H1 (cell line): ENCODE measurements at regions not wholly inside any gene's neighbourhood (a gene's known extent, or its start where the extent isn't known, plus 50 kb on each side); places are given as distances from the start of the nearest gene placed in this dataset.

ENCODE experiments used
- CTCF ChIA-PET: fragments of 300-600 bp; sonication (Branson Sonifier 250); formaldehyde crosslinking; loops from one replicate; lab custom pipeline; 2021; ENCODE audit not compliant: partially characterized antibody; lab: Charles Lee
- POLR2A ChIA-PET: fragments of 300-600 bp; sonication (Branson Sonifier 250); formaldehyde crosslinking; loops from one replicate; lab custom pipeline; 2021; ENCODE audit warnings: inconsistent platforms; ENCODE audit not compliant: partially characterized antibody; lab: Charles Lee
- DNase-seq, 2 experiments: peaks; one replicate each; pipeline versions ENCODE4 v3.0.0 to v3.0.0-alpha.2; 2010 to 2022; ENCODE audit warnings: low spot score in 2 of 2, low read depth in 1 of 2, mixed read lengths in 1 of 2
- FAIRE-seq: peaks from 2 replicates; lab custom pipeline; 2011; peaks lifted over from hg19 to GRCh38; lab: Jason Lieb, UNC
- H2AFZ ChIP-seq: 2 replicates; pipeline ENCODE4 v1.8.1; 2012; ENCODE audit warnings: low read length, inconsistent platforms
- H2AK5ac ChIP-seq: 2 replicates; pipeline ENCODE4 v1.6.1; 2013; ENCODE audit warnings: low read depth, low read length
- H2BK120ac ChIP-seq: replicated peaks from 2 replicates; pipeline ENCODE3; 2013; ENCODE audit warnings: low read depth, low read length, inconsistent platforms
- H2BK12ac ChIP-seq: 2 replicates; pipeline ENCODE4 v1.6.1; 2013; ENCODE audit warnings: low read depth, low read length
- H2BK15ac ChIP-seq: 2 replicates; pipeline ENCODE4 v1.6.1; 2013; ENCODE audit warnings: low read length
- H2BK20ac ChIP-seq: 2 replicates; pipeline ENCODE4 v1.6.1; 2013; ENCODE audit warnings: low read length
- H2BK5ac ChIP-seq: 2 replicates; pipeline ENCODE4 v1.6.1; 2013; ENCODE audit warnings: low read depth, low read length
- H3K14ac ChIP-seq: 2 replicates; pipeline ENCODE4 v1.6.1; 2013; ENCODE audit warnings: inconsistent platforms; ENCODE audit not compliant: insufficient read length
- H3K18ac ChIP-seq: 2 replicates; pipeline ENCODE4 v1.6.1; 2013; ENCODE audit warnings: low read length; ENCODE audit errors: extremely low read depth
- H3K23ac ChIP-seq: 2 replicates; pipeline ENCODE4 v1.6.1; 2013; ENCODE audit warnings: inconsistent platforms; ENCODE audit not compliant: insufficient read length
- H3K23me2 ChIP-seq: 2 replicates; pipeline ENCODE4 v1.6.1; 2013; ENCODE audit warnings: low read depth, low read length
- H3K27ac ChIP-seq: 2 replicates; pipeline ENCODE4 v1.6.1; 2011; ENCODE audit warnings: low read depth, low read length, inconsistent platforms
- H3K27me3 ChIP-seq, 4 experiments: replicated peaks in 1 of 4; 1 replicate in 1 of 4; 2 replicates in 3 of 4; pipeline versions ENCODE4 v1.6.1 to v1.8.1; 2011 to 2013; ENCODE audit warnings: low read length in 3 of 4, mild to moderate bottlenecking in 3 of 4, inconsistent platforms in 2 of 4, mixed read lengths in 2 of 4, moderate library complexity in 1 of 4; ENCODE audit not compliant: control insufficient read depth in 3 of 4, insufficient read depth in 3 of 4; ENCODE audit errors: extremely low read depth in 1 of 4
- H3K36me3 ChIP-seq, 4 experiments: 2 replicates each; pipeline versions ENCODE4 v1.6.1 to v1.8.1; 2011 to 2013; ENCODE audit warnings: mild to moderate bottlenecking in 4 of 4, low read length in 3 of 4, moderate library complexity in 2 of 4, control low read depth in 1 of 4, inconsistent platforms in 1 of 4; ENCODE audit not compliant: insufficient read depth in 4 of 4, control insufficient read depth in 2 of 4
- H3K4ac ChIP-seq: replicated peaks from 2 replicates; pipeline ENCODE3; 2013; ENCODE audit warnings: low read length, low read depth, mixed read lengths, inconsistent platforms; ENCODE audit not compliant: insufficient read length
- H3K4me1 ChIP-seq, 4 experiments: replicated peaks in 1 of 4; 1 replicate in 1 of 4; 2 replicates in 3 of 4; pipeline versions ENCODE4 v1.6.1 to v1.8.1; 2011 to 2013; ENCODE audit warnings: low read length in 3 of 4, inconsistent platforms in 2 of 4, mixed read lengths in 1 of 4; ENCODE audit not compliant: insufficient read depth in 4 of 4, control insufficient read depth in 3 of 4
- H3K4me2 ChIP-seq, 2 experiments: 2 replicates each; pipeline versions ENCODE4 v1.6.1 to v1.8.1; 2011 to 2013; ENCODE audit warnings: low read depth in 2 of 2, low read length in 2 of 2, control low read depth in 1 of 2, inconsistent platforms in 1 of 2, mild to moderate bottlenecking in 1 of 2; ENCODE audit not compliant: insufficient read depth in 1 of 2
- H3K4me3 ChIP-seq, 4 experiments: fragments of 200-600, 300-600 bp in 1 of 4; sonication (generic), shearing (Covaris generic), sonication (Bioruptor Twin) in 1 of 4; 2 replicates each; pipeline versions ENCODE4 v1.5.1 to v1.8.1; 2011 to 2016; ENCODE audit warnings: low read length in 4 of 4, low read depth in 3 of 4, control low read depth in 2 of 4, inconsistent platforms in 2 of 4, mild to moderate bottlenecking in 2 of 4, mixed read lengths in 1 of 4, moderate library complexity in 1 of 4; ENCODE audit not compliant: insufficient read depth in 2 of 4; ENCODE audit errors: extremely low read depth in 1 of 4
- H3K56ac ChIP-seq: replicated peaks from 2 replicates; pipeline ENCODE3; 2013; ENCODE audit warnings: low read depth, mild to moderate bottlenecking, mixed read lengths, low read length, inconsistent platforms; ENCODE audit not compliant: insufficient read length
- H3K79me1 ChIP-seq: 2 replicates; pipeline ENCODE4 v1.6.1; 2013; ENCODE audit warnings: low read depth, low read length, control low read depth
- H3K79me2 ChIP-seq, 2 experiments: 2 replicates each; pipeline versions ENCODE4 v1.6.1 to v1.8.1; 2012 to 2013; ENCODE audit warnings: low read length in 2 of 2, mild to moderate bottlenecking in 2 of 2, inconsistent platforms in 1 of 2; ENCODE audit not compliant: insufficient read depth in 2 of 2, control insufficient read depth in 1 of 2
- H3K9ac ChIP-seq, 4 experiments: replicated peaks in 1 of 4; 1 replicate in 1 of 4; 2 replicates in 3 of 4; pipeline versions ENCODE4 v1.6.1 to v1.8.1; 2011 to 2013; ENCODE audit warnings: low read depth in 3 of 4, low read length in 3 of 4, control low read depth in 2 of 4, mild to moderate bottlenecking in 2 of 4, moderate library complexity in 2 of 4, inconsistent platforms in 1 of 4; ENCODE audit errors: extremely low read depth in 1 of 4
- H3K9me3 ChIP-seq, 2 experiments: 2 replicates each; pipeline versions ENCODE4 v1.6.1 to v1.8.1; 2012 to 2013; ENCODE audit warnings: mild to moderate bottlenecking in 2 of 2, moderate library complexity in 2 of 2, control low read depth in 1 of 2, inconsistent platforms in 1 of 2, low read depth in 1 of 2, low read length in 1 of 2, mixed read lengths in 1 of 2; ENCODE audit not compliant: insufficient read depth in 2 of 2
- H4K20me1 ChIP-seq, 2 experiments: replicated peaks in 1 of 2; 2 replicates each; pipeline versions ENCODE3 to v1.8.1; 2011 to 2013; ENCODE audit warnings: inconsistent platforms in 2 of 2, low read length in 2 of 2, mild to moderate bottlenecking in 1 of 2; ENCODE audit not compliant: insufficient read depth in 2 of 2, control insufficient read depth in 1 of 2
- H4K5ac ChIP-seq: 2 replicates; pipeline ENCODE4 v1.6.1; 2013; ENCODE audit warnings: low read length, low read depth, mixed read lengths, inconsistent platforms; ENCODE audit not compliant: insufficient read length
- H4K8ac ChIP-seq: 2 replicates; pipeline ENCODE4 v1.8.0; 2013; ENCODE audit warnings: mild to moderate bottlenecking, moderate library complexity, low read length, inconsistent platforms; ENCODE audit not compliant: insufficient read depth; ENCODE audit errors: extremely low read depth
- H4K91ac ChIP-seq: replicated peaks from 2 replicates; pipeline ENCODE3; 2013; ENCODE audit warnings: low read length, mixed read lengths, inconsistent platforms; ENCODE audit not compliant: insufficient read length
- EGR1 ChIP-seq: IDR thresholded peaks from 2 replicates; pipeline ENCODE4 v1.6.1; 2011; ENCODE audit warnings: low read depth, low read length, borderline replicate concordance
- FOSL1 ChIP-seq: IDR thresholded peaks from 2 replicates; pipeline ENCODE4 v1.6.1; 2011; ENCODE audit warnings: mild to moderate bottlenecking, low read depth, low read length, moderate library complexity; ENCODE audit not compliant: insufficient read depth
- KDM4A ChIP-seq: IDR thresholded peaks from one replicate; pipeline ENCODE4 v1.7.1; 2012; ENCODE audit warnings: low read depth, mild to moderate bottlenecking, moderate library complexity, low read length, inconsistent platforms; ENCODE audit not compliant: severe bottlenecking
- PHF8 ChIP-seq: fragments of 200-600 bp; sonication (generic); conservative IDR thresholded peaks from 2 replicates; pipeline ENCODE4 v1.7.1; 2012; ENCODE audit warnings: low read depth, mild to moderate bottlenecking, inconsistent platforms, low read length, moderate library complexity
- POLR2A ChIP-seq, 2 experiments: IDR thresholded peaks; 1 replicate in 1 of 2; 2 replicates in 1 of 2; pipeline ENCODE4 v1.6.1; 2011; ENCODE audit warnings: low read depth in 2 of 2, low read length in 2 of 2, mild to moderate bottlenecking in 2 of 2; ENCODE audit errors: control extremely low read depth in 1 of 2
- POLR2AphosphoS5 ChIP-seq: IDR thresholded peaks from 2 replicates; pipeline ENCODE4 v1.6.1; 2011; ENCODE audit warnings: low read depth, low read length
- POU5F1 ChIP-seq: IDR thresholded peaks from 2 replicates; pipeline ENCODE4 v1.6.1; 2011; ENCODE audit warnings: low read depth, mild to moderate bottlenecking, low read length, moderate library complexity
- RFX5 ChIP-seq: IDR thresholded peaks from 2 replicates; pipeline ENCODE4 v1.6.1; 2011; ENCODE audit warnings: low read depth, low read length, improper control_type of control experiment, borderline replicate concordance
- RNF2 ChIP-seq: fragments of 200-900, 300-1000 bp; sonication (generic); IDR thresholded peaks from 2 replicates; pipeline ENCODE4 v1.7.1; 2016; ENCODE audit warnings: borderline replicate concordance, low read depth, mild to moderate bottlenecking, antibody characterized with exemption, low read length; ENCODE audit not compliant: poor library complexity, severe bottlenecking; ENCODE audit errors: missing control alignments
- SIRT6 ChIP-seq: IDR thresholded peaks from one replicate; pipeline ENCODE4 v1.7.1; 2012; ENCODE audit warnings: low read length, inconsistent platforms
- SIX5 ChIP-seq: IDR thresholded peaks from 2 replicates; pipeline ENCODE4 v1.6.1; 2011; ENCODE audit warnings: mild to moderate bottlenecking, low read depth, low read length
- SP2 ChIP-seq: IDR thresholded peaks from 2 replicates; pipeline ENCODE4 v1.6.1; 2012; ENCODE audit warnings: mild to moderate bottlenecking, low read length, inconsistent platforms
- SRF ChIP-seq: IDR thresholded peaks from 2 replicates; pipeline ENCODE4 v1.6.1; 2011; ENCODE audit warnings: mild to moderate bottlenecking, low read depth, low read length, moderate library complexity
- WGBS, 2 experiments: shearing (Covaris generic) in 1 of 2; methylation state at CpG; one replicate each; pipeline versions ENCODE4 v1.1.6 to v1.1.7; 2013 to 2015; ENCODE audit warnings: low lambda C conversion rate in 2 of 2, mixed read lengths in 2 of 2, inconsistent platforms in 1 of 2, low coverage in 1 of 2, missing lambda C conversion rate in 1 of 2; ENCODE audit not compliant: insufficient replicate concordance in 2 of 2, insufficient coverage in 1 of 2, insufficient read length in 1 of 2; ENCODE audit errors: extremely low coverage in 1 of 2, missing lambda C conversion rate in 1 of 2; 5-methylcytosine and 5-hydroxymethylcytosine counted together
- TF ChIP-seq, protein P1 (sequence below): IDR thresholded peaks from 2 replicates; pipeline ENCODE4 v1.6.1; 2011; ENCODE audit warnings: low read length, improper control_type of control experiment
- TF ChIP-seq, protein P2 (sequence below): IDR thresholded peaks from 2 replicates; pipeline ENCODE4 v1.6.1; 2012; ENCODE audit warnings: inconsistent platforms

DNA sequence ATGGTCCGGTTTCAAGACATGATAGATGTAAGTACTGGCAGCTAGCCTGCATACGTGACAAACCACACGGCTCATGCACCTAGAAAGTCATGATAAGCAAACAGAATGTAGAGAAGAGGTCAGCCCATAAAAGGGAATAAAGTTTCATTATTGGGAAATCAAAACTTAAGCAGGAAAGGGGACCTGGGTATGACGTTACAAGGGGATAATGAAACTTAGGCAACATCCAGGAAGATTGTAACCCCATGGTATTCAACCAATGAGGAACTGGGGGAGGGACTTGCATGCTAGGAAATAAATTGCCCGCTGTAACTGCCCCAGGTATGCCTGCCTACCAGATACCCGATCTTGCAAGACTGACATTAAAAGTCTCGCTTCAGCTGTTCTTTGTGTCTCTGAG lies 1679.0 kb downstream of the SUCLG1 start:
- Histone ChIP-seq H3K36me3 (no peaks in the 10 kb centered on the region), H2AK5ac (no peak overlapping the region), H3K18ac (no peak overlapping the region), H4K91ac (no peak overlapping the region), H3K9ac (no peak overlapping the region), H3K23me2 (no peaks in the 10 kb centered on the region; the same call in 1 of the 2 replicates), H3K79me2 (no peaks in the 10 kb centered on the region), H2BK15ac (no peak overlapping the region), H3K27me3 (no peaks in the 10 kb centered on the region), H4K20me1 (no peaks in the 10 kb centered on the region), H3K4me1 (no peaks in the 10 kb centered on the region), H3K4me2 (no peak overlapping the region), H2BK120ac (no peak overlapping the region), H3K79me1 (no peaks in the 10 kb centered on the region), H2AFZ (no peak overlapping the region), H2BK12ac (no peak overlapping the region), H3K4ac (no peak overlapping the region), H4K5ac (no peak overlapping the region), H4K8ac (no peak overlapping the region), H3K56ac (no peak overlapping the region), H3K4me3 (no peak overlapping the region), H3K9me3 (no peaks in the 10 kb centered on the region), H3K27ac (no peak overlapping the region), H3K14ac (no peak overlapping the region), H2BK20ac (no peak overlapping the region), H3K23ac (no peak overlapping the region), H2BK5ac (no peak overlapping the region)
- FAIRE-seq (no peak), DNase-seq (no peak)
- WGBS, 2 experiments = 88% methylated on average over 7 of the region's 7 CpGs; no CpG with 5 or more reads in 1 of the 2 experiments
- CTCF ChIA-PET = no interaction called here
- POLR2A ChIA-PET = no interaction called here
- no peak for TF ChIP-seq KDM4A
- no peak for TF ChIP-seq PHF8
- TF ChIP-seq EGR1 = no peak
- no peak for TF ChIP-seq RNF2
- no peak for TF ChIP-seq POLR2A (IDR thresholded peaks at IDR 0.05; ENCODE audit: control extremely low read depth in 1 of 2, low read depth in 2 of 2, low read length in 2 of 2)
- no peak for TF ChIP-seq SIRT6
- no peak for TF ChIP-seq POU5F1
- TF ChIP-seq FOSL1 = no peak
- TF ChIP-seq SRF = no peak
- TF ChIP-seq, protein P1, sequence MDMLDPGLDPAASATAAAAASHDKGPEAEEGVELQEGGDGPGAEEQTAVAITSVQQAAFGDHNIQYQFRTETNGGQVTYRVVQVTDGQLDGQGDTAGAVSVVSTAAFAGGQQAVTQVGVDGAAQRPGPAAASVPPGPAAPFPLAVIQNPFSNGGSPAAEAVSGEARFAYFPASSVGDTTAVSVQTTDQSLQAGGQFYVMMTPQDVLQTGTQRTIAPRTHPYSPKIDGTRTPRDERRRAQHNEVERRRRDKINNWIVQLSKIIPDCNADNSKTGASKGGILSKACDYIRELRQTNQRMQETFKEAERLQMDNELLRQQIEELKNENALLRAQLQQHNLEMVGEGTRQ = no peak
- TF ChIP-seq SIX5 = no peak
- TF ChIP-seq, protein P2, sequence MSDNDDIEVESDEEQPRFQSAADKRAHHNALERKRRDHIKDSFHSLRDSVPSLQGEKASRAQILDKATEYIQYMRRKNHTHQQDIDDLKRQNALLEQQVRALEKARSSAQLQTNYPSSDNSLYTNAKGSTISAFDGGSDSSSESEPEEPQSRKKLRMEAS = no peak
- TF ChIP-seq RFX5 = no peak
- no peak for TF ChIP-seq POLR2AphosphoS5
- no peak for TF ChIP-seq SP2
